Transverse colon (tissue), 4 donors: ENCODE measurements at regions not wholly inside any gene's neighbourhood (a gene's known extent, or its start where the extent isn't known, plus 50 kb on each side); places are given as distances from the start of the nearest gene placed in this dataset.

Experiments
- DNase-seq: peaks from one replicate; pipeline ENCODE4 v3.0.0-alpha.2; 2019
- H3K27ac ChIP-seq, 4 donors: fragments of 200-600 bp; sonication (generic); 2 replicates each; pipeline ENCODE4 v1.5.1; 2016 to 2018; ENCODE audit warnings: inconsistent platforms in 4 of 4
- H3K27me3 ChIP-seq: fragments of 200-600 bp; sonication (generic); 2 replicates; pipeline ENCODE4 v1.5.1; 2017; ENCODE audit warnings: inconsistent platforms
- H3K36me3 ChIP-seq, 4 donors: fragments of 200-600 bp; sonication (generic); 2 replicates each; pipeline ENCODE4 v1.5.1; 2017 to 2019; ENCODE audit warnings: inconsistent platforms in 4 of 4
- H3K4me1 ChIP-seq, 4 donors: fragments of 200-600 bp; sonication (generic); 2 replicates each; pipeline ENCODE4 v1.5.1; 2017 to 2020; ENCODE audit warnings: inconsistent platforms in 4 of 4
- H3K4me3 ChIP-seq, 4 donors: fragments of 200-600 bp; sonication (generic); 1 replicate in 1 of 4; 2 replicates in 3 of 4; pipeline versions ENCODE4 v1.5.1 to v1.6.1; 2017 to 2019; ENCODE audit warnings: inconsistent platforms in 4 of 4
- H3K9me3 ChIP-seq, 2 donors: fragments of 200-600 bp; sonication (generic); 2 replicates each; pipeline ENCODE4 v1.5.1; 2017 to 2019; ENCODE audit warnings: inconsistent platforms in 2 of 2
- CTCF ChIP-seq, 5 experiments: fragments of 200-600 bp in 3 of 5; fragments of 450-650 bp in 2 of 5; sonication (generic) in 3 of 5; IDR thresholded peaks; 1 replicate in 2 of 5; 2 replicates in 3 of 5; pipeline ENCODE4 v1.5.1; 2016 to 2017; ENCODE audit warnings: antibody characterized with exemption in 5 of 5, inconsistent platforms in 3 of 5, mild to moderate bottlenecking in 2 of 5, moderate library complexity in 1 of 5
- EP300 ChIP-seq: sonication (generic); formaldehyde crosslinking; IDR thresholded peaks from one replicate; pipeline ENCODE4 v1.6.1; 2017; ENCODE audit warnings: antibody characterized with exemption, low read depth
- POLR2A ChIP-seq: fragments of 450-650 bp; IDR thresholded peaks from one replicate; pipeline ENCODE4 v1.6.1; 2016; ENCODE audit warnings: antibody characterized with exemption, mild to moderate bottlenecking, moderate library complexity
- POLR2AphosphoS5 ChIP-seq, 3 donors: sonication (generic); formaldehyde crosslinking; IDR thresholded peaks; one replicate each; pipeline ENCODE4 v1.6.1; 2016; ENCODE audit warnings: antibody characterized with exemption in 3 of 3
- WGBS, 2 donors: methylation state at CpG; one replicate each; pipeline ENCODE4 v1.1.5; 2018; ENCODE audit warnings: low coverage in 1 of 2; 5-methylcytosine and 5-hydroxymethylcytosine counted together
- in situ Hi-C, 4 donors: fragments of 200-750 bp; cut with MboI; loops; one replicate each; pipeline versions ENCODE4 v1.15.0 to v1.15.1; 2017; ENCODE audit warnings: low sequenced_read_pairs in 3 of 4, low pct_ligation_motif_present in 1 of 4, low pct_unique_long_range_greater_than_20kb in 1 of 4
- intact Hi-C: fragments of 100-400 bp; cut with DNase I; formaldehyde crosslinking; loops from one replicate; pipeline ENCODE4 v1.15.1; 2023; ENCODE audit warnings: low total_unique reads

GRCh38 chr6:87950614-87951013, 97.0 kb upstream of the SPACA1 start:
- DNase-seq = no peak
- no peak overlapping the region for H3K27ac ChIP-seq
- intact Hi-C loops = no loop called here
- no peaks in the 10 kb centered on the region for H3K36me3 ChIP-seq
- TF ChIP-seq CTCF (IDR thresholded peaks at IDR 0.05) (no peak), EP300 (no peak), POLR2A (no peak), POLR2AphosphoS5 (IDR thresholded peaks at IDR 0.05) (no peak)
- 93 to 100% methylated on average over 1 to 4 of the region's 4 CpGs for WGBS, 2 donors
- H3K4me3 ChIP-seq = no peak overlapping the region
- no peaks in the 10 kb centered on the region for H3K4me1 ChIP-seq
- H3K27me3 ChIP-seq = no peaks in the 10 kb centered on the region
- H3K9me3 ChIP-seq = no peaks in the 10 kb centered on the region
- in situ Hi-C loops = no loop called here

GRCh38 chr6:87949194-87949593, 98.4 kb upstream of the SPACA1 start:
- no peak for TF ChIP-seq POLR2AphosphoS5 (IDR thresholded peaks at IDR 0.05)
- no peak for TF ChIP-seq EP300
- no peak for TF ChIP-seq POLR2A
- TF ChIP-seq CTCF (IDR thresholded peaks at IDR 0.05) = no peak
- WGBS, 2 donors = 87% methylated on average over 7 of the region's 7 CpGs; no CpG with 5 or more reads in 1 of the 2 donors
- Histone ChIP-seq H3K27ac (no peak overlapping the region), H3K27me3 (no peaks in the 10 kb centered on the region), H3K4me1 (peaks cover 0 to 11% (median 0%) of the 10 kb centered on the region in 4 donors), H3K36me3 (no peaks in the 10 kb centered on the region), H3K9me3 (no peaks in the 10 kb centered on the region), H3K4me3 (no peak overlapping the region)
- intact Hi-C loops = no loop called here
- DNase-seq = no peak
- in situ Hi-C loops = loop anchor here in 3 of 4 donors (25.0 kb wide), 3 partner anchors 288 to 913 kb away; no protein-coding TSS in a partner anchor

GRCh38 chr6:87946669-87947068, 101.0 kb upstream of the SPACA1 start:
- Histone ChIP-seq H3K9me3 (no peaks in the 10 kb centered on the region), H3K27me3 (no peaks in the 10 kb centered on the region), H3K36me3 (no peaks in the 10 kb centered on the region), H3K27ac (no peak overlapping the region), H3K4me1 (peaks cover 0 to 11% (median 0%) of the 10 kb centered on the region in 4 donors), H3K4me3 (no peak overlapping the region)
- 82 to 83% methylated on average over 4 of the region's 4 CpGs for WGBS, 2 donors
- in situ Hi-C loops (loop anchor here in 3 of 4 donors (25.0 kb wide), 3 partner anchors 291 to 916 kb away; no protein-coding TSS in a partner anchor), intact Hi-C loops (no loop called here)
- no peak for TF ChIP-seq CTCF (IDR thresholded peaks at IDR 0.05)
- DNase-seq = no peak

- Histone ChIP-seq H3K9me3 (no peaks in the 10 kb centered on the region), H3K36me3 (no peaks in the 10 kb centered on the region), H3K27me3 (no peaks in the 10 kb centered on the region), H3K27ac (no peak overlapping the region), H3K4me1 (peaks cover 0 to 11% (median 0%) of the 10 kb centered on the region in 4 donors), H3K4me3 (no peak overlapping the region)
- intact Hi-C loops (no loop called here), in situ Hi-C loops (loop anchor here in 3 of 4 donors (25.0 kb wide), 3 partner anchors 291 to 916 kb away; no protein-coding TSS in a partner anchor)
- DNase-seq = no peak
- no peak for TF ChIP-seq CTCF (IDR thresholded peaks at IDR 0.05)
- TF ChIP-seq POLR2AphosphoS5 (IDR thresholded peaks at IDR 0.05) = no peak
- no peak for TF ChIP-seq EP300
- no peak for TF ChIP-seq POLR2A
- WGBS, 2 donors = 80 to 82% methylated on average over 5 of the region's 5 CpGs
These were observed 101.7 kb upstream of the SPACA1 start for GRCh38 chr6:87945966-87946365.
